GM12864 (cell line): ENCODE measurements at regions not wholly inside any gene's neighbourhood (a gene's known extent, or its start where the extent isn't known, plus 50 kb on each side); places are given as distances from the start of the nearest gene placed in this dataset.

Experiments
- DNase-seq: peaks from one replicate; pipeline ENCODE4 v3.0.0-alpha.2; 2011; ENCODE audit warnings: low read depth
- H3K4me3 ChIP-seq: 2 replicates; pipeline ENCODE4 v1.5.1; 2011; ENCODE audit warnings: mild to moderate bottlenecking, low read depth, low read length, control low read depth
- TF ChIP-seq, protein P1 (sequence below): IDR thresholded peaks from 2 replicates; pipeline ENCODE4 v1.5.1; 2011; ENCODE audit warnings: low read depth, mild to moderate bottlenecking, moderate library complexity, low read length, control low read depth, inconsistent platforms; ENCODE audit errors: missing control alignments

DNA sequence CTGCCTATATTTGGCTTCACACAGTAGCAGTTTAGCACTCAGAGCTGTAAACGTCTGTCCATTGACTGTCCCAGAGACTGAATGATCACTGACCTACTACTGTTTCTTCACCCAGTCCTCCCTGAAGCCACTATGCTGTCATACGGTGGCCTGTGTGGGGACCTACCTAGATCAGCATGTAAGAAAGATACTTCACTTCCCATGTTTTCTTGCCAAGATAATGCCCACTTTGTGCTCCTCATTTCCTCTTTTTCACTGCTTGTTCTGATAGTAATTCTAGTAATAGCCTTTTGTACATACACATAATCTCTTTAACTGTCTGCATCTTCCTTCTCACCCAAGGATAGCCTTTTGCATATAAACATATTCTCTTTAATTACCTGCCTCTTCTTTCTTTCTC lies 109.9 kb upstream of the TIAM2 start:
- DNase-seq = no peak
- no peak overlapping the region for H3K4me3 ChIP-seq
- TF ChIP-seq, protein P1, sequence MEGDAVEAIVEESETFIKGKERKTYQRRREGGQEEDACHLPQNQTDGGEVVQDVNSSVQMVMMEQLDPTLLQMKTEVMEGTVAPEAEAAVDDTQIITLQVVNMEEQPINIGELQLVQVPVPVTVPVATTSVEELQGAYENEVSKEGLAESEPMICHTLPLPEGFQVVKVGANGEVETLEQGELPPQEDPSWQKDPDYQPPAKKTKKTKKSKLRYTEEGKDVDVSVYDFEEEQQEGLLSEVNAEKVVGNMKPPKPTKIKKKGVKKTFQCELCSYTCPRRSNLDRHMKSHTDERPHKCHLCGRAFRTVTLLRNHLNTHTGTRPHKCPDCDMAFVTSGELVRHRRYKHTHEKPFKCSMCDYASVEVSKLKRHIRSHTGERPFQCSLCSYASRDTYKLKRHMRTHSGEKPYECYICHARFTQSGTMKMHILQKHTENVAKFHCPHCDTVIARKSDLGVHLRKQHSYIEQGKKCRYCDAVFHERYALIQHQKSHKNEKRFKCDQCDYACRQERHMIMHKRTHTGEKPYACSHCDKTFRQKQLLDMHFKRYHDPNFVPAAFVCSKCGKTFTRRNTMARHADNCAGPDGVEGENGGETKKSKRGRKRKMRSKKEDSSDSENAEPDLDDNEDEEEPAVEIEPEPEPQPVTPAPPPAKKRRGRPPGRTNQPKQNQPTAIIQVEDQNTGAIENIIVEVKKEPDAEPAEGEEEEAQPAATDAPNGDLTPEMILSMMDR = no peak

DNA sequence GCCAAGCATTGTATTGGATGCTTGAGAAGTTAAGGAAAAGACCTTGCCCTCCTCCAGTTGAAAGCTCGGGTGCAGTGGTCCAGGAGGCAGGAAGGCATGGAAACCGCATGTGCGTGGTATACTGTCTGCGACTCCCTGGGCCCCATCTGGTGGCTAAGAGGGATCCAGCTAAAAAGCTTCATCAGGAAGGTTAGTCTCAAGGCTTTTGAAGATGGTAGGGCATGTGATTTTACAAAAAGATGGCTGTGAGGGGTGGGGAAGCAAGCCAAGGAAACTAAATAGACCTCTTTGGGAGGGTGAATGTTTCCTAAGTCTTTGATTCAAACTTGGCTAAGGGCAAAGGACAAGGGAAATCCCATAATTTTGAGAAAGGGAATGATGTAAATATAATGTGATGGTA lies 109.1 kb upstream of the TIAM2 start:
- TF ChIP-seq, protein P1 = no peak
- H3K4me3 ChIP-seq = no peak overlapping the region
- no peak for DNase-seq

DNA sequence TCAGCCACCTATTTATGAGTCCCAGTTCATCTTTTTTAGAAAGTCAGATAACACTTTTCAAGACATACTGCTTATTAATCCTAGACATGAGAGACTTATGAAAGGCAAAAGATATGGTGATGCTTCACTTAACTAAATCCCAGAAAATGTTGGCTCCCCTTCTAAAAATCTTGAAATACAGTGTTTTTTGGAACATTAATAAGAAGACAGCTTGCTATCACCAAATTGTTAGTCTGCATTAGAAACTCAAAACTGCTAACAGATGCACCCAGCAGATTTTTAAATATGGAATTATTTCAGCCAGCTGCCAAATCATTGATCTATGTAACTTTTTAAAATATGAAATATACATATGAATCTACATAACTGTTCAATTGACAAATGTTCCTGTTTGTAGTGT lies 108.6 kb upstream of the TIAM2 start:
- no peak for DNase-seq
- no peak overlapping the region for H3K4me3 ChIP-seq
- TF ChIP-seq, protein P1 = no peak

DNA sequence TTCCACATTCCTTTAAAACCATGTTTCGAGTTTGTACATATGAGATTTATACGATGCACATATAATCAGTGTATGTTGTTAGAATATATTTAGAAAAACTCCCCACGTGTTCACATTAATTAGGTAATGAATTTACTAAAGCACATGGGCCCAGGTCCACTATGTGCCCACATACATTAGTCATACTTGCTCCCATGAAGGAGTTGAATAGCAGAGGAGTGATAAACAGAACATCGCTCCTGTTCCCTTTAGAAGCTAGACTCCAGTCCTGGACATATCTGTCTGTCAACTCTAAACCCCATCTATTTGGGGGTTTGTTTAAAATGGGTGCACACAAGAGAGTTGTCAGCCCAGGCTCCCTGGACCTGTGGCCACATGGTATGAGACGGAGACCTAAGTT lies 108.1 kb upstream of the TIAM2 start:
- DNase-seq = no peak
- H3K4me3 ChIP-seq = no peak overlapping the region
- TF ChIP-seq, protein P1 = no peak

DNA sequence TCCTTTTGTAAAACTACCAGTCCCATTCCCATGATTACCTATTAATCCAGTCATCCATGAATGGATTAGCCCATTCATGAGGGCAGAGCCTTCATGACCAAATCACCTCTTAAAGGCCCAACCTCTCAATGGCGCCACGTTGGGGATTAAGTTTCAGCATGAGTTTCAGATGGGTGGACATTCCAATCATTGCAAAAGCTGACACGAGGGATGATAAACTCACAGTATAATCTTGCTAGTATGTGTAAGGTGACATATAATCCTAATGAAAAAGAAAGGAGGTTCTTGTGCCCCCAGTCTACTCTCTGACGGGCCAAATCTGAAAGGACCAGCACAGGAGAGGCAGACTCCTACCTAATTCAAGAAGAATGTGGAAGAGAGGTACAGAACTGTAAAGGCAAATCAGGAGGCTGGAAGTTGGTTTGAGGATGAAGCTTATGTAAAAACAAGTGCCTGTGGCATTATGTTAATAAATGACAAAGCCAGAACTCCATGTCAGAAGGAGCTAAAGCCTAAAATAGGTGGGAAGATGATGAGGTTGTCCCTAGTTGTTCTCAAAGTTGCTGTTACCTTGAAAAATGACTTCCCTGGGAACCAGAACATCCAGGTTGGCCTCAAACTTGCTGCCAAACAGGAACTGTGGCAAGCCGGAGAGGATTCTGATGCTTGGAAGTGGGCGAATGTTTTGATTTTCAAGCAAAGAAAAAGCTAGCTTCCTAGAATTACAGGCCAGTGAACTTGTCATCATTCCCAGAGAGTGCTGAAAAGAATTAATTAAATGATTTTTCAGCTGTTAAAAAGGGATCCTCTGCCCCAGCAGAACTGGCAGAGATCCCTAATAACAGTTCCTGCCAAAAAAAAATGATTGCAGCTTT lies 106.5 kb upstream of the TIAM2 start:
- no peak overlapping the region for H3K4me3 ChIP-seq
- DNase-seq = no peak
- TF ChIP-seq, protein P1 = no peak

DNA sequence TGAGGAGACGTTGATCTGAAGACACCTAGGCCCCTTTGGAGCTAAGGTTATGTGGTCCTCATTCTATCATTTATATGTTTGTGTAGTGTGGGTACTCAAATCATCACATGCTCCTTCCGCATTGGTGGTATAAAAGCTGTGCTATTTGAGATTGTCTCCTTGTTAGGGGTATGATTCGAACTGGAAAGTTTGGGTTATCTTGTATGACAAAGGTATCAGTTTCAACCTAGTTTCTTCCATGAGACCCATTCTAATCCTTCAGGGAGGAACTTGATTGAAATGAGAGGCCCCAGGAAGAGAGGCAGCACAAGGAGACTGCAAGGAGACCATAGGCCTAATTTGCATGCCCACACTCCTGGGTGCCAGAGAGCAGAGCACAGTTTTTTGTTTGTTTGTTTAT lies 104.2 kb upstream of the TIAM2 start:
- no peak for DNase-seq
- TF ChIP-seq, protein P1 = no peak
- H3K4me3 ChIP-seq = no peak overlapping the region

DNA sequence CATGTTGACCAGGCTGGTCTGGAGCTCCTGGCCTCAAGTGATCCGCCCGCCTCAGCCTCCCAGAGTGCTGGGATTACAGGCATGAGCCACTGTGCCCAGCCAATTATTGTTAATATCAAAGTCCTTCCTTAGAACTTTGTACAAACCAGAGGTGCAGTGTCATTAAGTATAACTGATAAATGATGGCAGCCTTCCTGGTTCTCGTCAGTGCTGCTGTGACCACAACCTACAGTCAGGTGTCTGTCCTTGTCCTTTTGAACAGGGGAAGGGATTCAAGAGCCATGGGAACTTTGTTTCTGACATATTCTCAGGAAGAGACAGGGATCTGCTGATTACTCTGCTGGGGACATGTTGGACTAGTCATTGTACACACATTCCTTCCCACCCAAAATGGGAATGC lies 103.2 kb upstream of the TIAM2 start:
- DNase-seq = no peak

More for the DNA sequence above, 103.2 kb upstream of the TIAM2 start:
- H3K4me3 ChIP-seq = no peak overlapping the region
- TF ChIP-seq, protein P1 = no peak
